ENCODE measurements at regions not wholly inside any gene's neighbourhood (a gene's known extent, or its start where the extent isn't known, plus 50 kb on each side); places are given as distances from the start of the nearest gene placed in this dataset.

DNA sequence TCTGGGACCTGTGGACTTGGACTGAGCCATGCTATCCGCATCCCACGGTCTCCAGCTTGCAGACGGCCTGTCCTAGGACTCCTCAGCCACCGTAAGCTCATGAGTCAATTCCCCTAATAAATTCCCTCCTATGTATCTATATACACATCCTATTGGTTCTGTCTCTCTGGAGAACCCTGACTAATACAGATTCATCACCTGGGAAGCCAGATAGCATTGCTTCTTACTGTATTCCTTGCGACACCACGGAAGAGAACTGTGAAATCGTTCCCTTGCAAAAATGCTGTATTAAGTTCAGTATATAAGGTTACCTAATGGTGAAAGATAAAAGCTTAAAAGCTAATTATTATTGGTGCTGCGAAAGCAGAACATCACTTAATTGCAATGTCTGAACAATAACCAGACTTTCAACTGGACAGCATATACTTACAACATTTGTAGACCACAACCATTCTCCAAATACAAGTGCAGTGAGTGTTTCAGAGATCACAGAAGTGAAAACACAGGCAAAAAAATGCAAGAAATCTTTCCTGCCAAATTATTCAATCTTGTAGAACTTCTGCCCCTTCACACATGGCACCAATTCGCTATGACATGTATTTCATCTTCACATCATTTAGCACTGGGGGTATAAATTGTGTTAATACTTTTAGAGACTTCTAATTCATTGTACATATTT, 352.9 kb downstream of the TXNL1 start:
- no peaks in the 10 kb centered on the region for H3K36me3 ChIP-seq (ENCODE audit: control insufficient read depth in 2 of 4, insufficient read depth in 4 of 4, low read length in 3 of 4)
- H2BK12ac ChIP-seq (ENCODE audit: low read depth, low read length): no peak overlapping the region
- no peak overlapping the region for H3K14ac ChIP-seq (ENCODE audit: insufficient read length)
- no peaks in the 10 kb centered on the region for H3K9me3 ChIP-seq (ENCODE audit: insufficient read depth in 2 of 2, low read depth in 1 of 2, low read length in 1 of 2)
- H2BK5ac ChIP-seq (ENCODE audit: low read depth, low read length): no peak overlapping the region
- no peak overlapping the region for H3K56ac ChIP-seq (replicated peaks; ENCODE audit: insufficient read length, low read depth, low read length)
- H3K9ac ChIP-seq (replicated peaks in 1 of 4; ENCODE audit: extremely low read depth in 1 of 4, low read depth in 3 of 4, low read length in 3 of 4): no peak overlapping the region
- no peaks in the 10 kb centered on the region for H3K79me1 ChIP-seq (ENCODE audit: low read depth, low read length)
- no peaks in the 10 kb centered on the region for H3K4me1 ChIP-seq (replicated peaks in 1 of 4; ENCODE audit: control insufficient read depth in 3 of 4, insufficient read depth in 4 of 4, low read length in 3 of 4)
- H4K91ac ChIP-seq (replicated peaks; ENCODE audit: insufficient read length, low read length): no peak overlapping the region
- H2BK120ac ChIP-seq (replicated peaks; ENCODE audit: low read depth, low read length): no peak overlapping the region
- H3K23ac ChIP-seq (ENCODE audit: insufficient read length): no peak overlapping the region
- H2BK15ac ChIP-seq (ENCODE audit: low read length): no peak overlapping the region
- no peak overlapping the region for H3K18ac ChIP-seq (ENCODE audit: extremely low read depth, low read length)
- CTCF ChIA-PET (ENCODE audit: partially characterized antibody): interaction anchor here (0.8 kb wide), 1 partner anchor 32 kb away, joined by 3 read pairs; no protein-coding TSS in a partner anchor
- 92% methylated on average over 9 of the region's 9 CpGs; no CpG with 5 or more reads in 1 of the 2 experiments for WGBS, 2 experiments (ENCODE audit: extremely low coverage in 1 of 2, insufficient coverage in 1 of 2, insufficient read length in 1 of 2, insufficient replicate concordance in 2 of 2, low coverage in 1 of 2, low lambda C conversion rate in 2 of 2, missing lambda C conversion rate in 1 of 2)
- FAIRE-seq (no peak), DNase-seq (ENCODE audit: low read depth in 1 of 2, low spot score in 2 of 2) (no peak)
- H3K4me2 ChIP-seq (ENCODE audit: insufficient read depth in 1 of 2, low read depth in 2 of 2, low read length in 2 of 2): no peak overlapping the region
- no peak overlapping the region for H2AK5ac ChIP-seq (ENCODE audit: low read depth, low read length)
- no peaks in the 10 kb centered on the region for H3K23me2 ChIP-seq (ENCODE audit: low read depth, low read length)
- H3K27ac ChIP-seq (ENCODE audit: low read depth, low read length): no peak overlapping the region
- no peak overlapping the region for H2AFZ ChIP-seq (ENCODE audit: low read length)
- H3K4me3 ChIP-seq (ENCODE audit: extremely low read depth in 1 of 4, insufficient read depth in 2 of 4, low read depth in 3 of 4, low read length in 4 of 4): no peak overlapping the region
- no peaks in the 10 kb centered on the region for H4K20me1 ChIP-seq (replicated peaks in 1 of 2; ENCODE audit: control insufficient read depth in 1 of 2, insufficient read depth in 2 of 2, low read length in 2 of 2)
- POLR2A ChIA-PET (ENCODE audit: partially characterized antibody): no interaction called here
- H3K79me2 ChIP-seq (ENCODE audit: control insufficient read depth in 1 of 2, insufficient read depth in 2 of 2, low read length in 2 of 2): no peaks in the 10 kb centered on the region
- H3K4ac ChIP-seq (replicated peaks; ENCODE audit: insufficient read length, low read depth, low read length): no peak overlapping the region
- no peaks in the 10 kb centered on the region for H3K27me3 ChIP-seq (replicated peaks in 1 of 4; ENCODE audit: control insufficient read depth in 3 of 4, extremely low read depth in 1 of 4, insufficient read depth in 3 of 4, low read length in 3 of 4)
- no peak overlapping the region for H2BK20ac ChIP-seq (ENCODE audit: low read length)
- no peak overlapping the region for H4K5ac ChIP-seq (ENCODE audit: insufficient read length, low read depth, low read length)
- H4K8ac ChIP-seq (ENCODE audit: extremely low read depth, insufficient read depth, low read length): no peak overlapping the region
- TF ChIP-seq NANOG (IDR thresholded peaks at IDR 0.05; ENCODE audit: insufficient read depth, low read depth, low read length, poor library complexity, severe bottlenecking) (no peak), KDM1A (IDR thresholded peaks at IDR 0.05; ENCODE audit: borderline replicate concordance, low read length) (no peak), SIRT6 (IDR thresholded peaks at IDR 0.05; ENCODE audit: low read length) (no peak), SIX5 (IDR thresholded peaks at IDR 0.05; ENCODE audit: low read depth, low read length) (no peak), RNF2 (IDR thresholded peaks at IDR 0.05; ENCODE audit: borderline replicate concordance, low read depth, low read length, missing control alignments, poor library complexity, severe bottlenecking) (no peak), CHD2 (IDR thresholded peaks at IDR 0.05; ENCODE audit: low read length) (no peak), TCF12 (IDR thresholded peaks at IDR 0.05; ENCODE audit: low read depth, low read length) (no peak), TAF1 (IDR thresholded peaks at IDR 0.05; ENCODE audit: low read depth, low read length) (no peak), TEAD4 (IDR thresholded peaks at IDR 0.05; ENCODE audit: low read depth, low read length) (no peak), KDM5A (IDR thresholded peaks at IDR 0.05; ENCODE audit: low read length) (no peak), RFX5 (IDR thresholded peaks at IDR 0.05; ENCODE audit: borderline replicate concordance, low read depth, low read length) (no peak), JUN (IDR thresholded peaks at IDR 0.05; ENCODE audit: low read depth, low read length) (no peak), SRF (IDR thresholded peaks at IDR 0.05; ENCODE audit: low read depth, low read length) (no peak), EZH2 (IDR thresholded peaks at IDR 0.05; ENCODE audit: low read depth, low read length, severe bottlenecking) (no peak)

Data from H1 (cell line).